SJCRH30 (cell line): ENCODE measurements at regions not wholly inside any gene's neighbourhood (a gene's known extent, or its start where the extent isn't known, plus 50 kb on each side); places are given as distances from the start of the nearest gene placed in this dataset.
A peak's percentile ranks its signal among the peaks of the same experiment; 100 is the strongest.
"Not testable (repeated sequence)": the region's sequence is repeated elsewhere in the genome, so short reads cannot be mapped to it uniquely, and the experiment has no call there.

Experiments
- DNase-seq, 2 experiments: peaks; one replicate each; pipeline ENCODE4 v3.0.0-alpha.2; 2015 to 2020
- H3K27ac ChIP-seq: fragments of 250-450 bp; sonication (Bioruptor Pico); 2 replicates; pipeline ENCODE4 v1.5.1; 2020; ENCODE audit warnings: mild to moderate bottlenecking, moderate library complexity
- H3K27me3 ChIP-seq: fragments of 250-450 bp; sonication (Bioruptor Pico); 2 replicates; pipeline ENCODE4 v1.5.1; 2020; ENCODE audit warnings: mild to moderate bottlenecking, moderate library complexity
- H3K36me3 ChIP-seq: fragments of 250-450 bp; sonication (Bioruptor Pico); 2 replicates; pipeline ENCODE4 v1.5.1; 2020; ENCODE audit warnings: mild to moderate bottlenecking, moderate library complexity
- H3K4me1 ChIP-seq: fragments of 250-450 bp; sonication (Bioruptor Pico); 2 replicates; pipeline ENCODE4 v1.5.1; 2020; ENCODE audit warnings: mild to moderate bottlenecking, moderate library complexity
- H3K4me3 ChIP-seq: fragments of 250-450 bp; sonication (Bioruptor Pico); 2 replicates; pipeline ENCODE4 v1.5.1; 2020; ENCODE audit warnings: mild to moderate bottlenecking, moderate library complexity
- H3K9me3 ChIP-seq: fragments of 250-450 bp; sonication (Bioruptor Pico); replicated peaks from 2 replicates; pipeline ENCODE4 v1.5.1; 2020; ENCODE audit warnings: mild to moderate bottlenecking, moderate library complexity

DNA sequence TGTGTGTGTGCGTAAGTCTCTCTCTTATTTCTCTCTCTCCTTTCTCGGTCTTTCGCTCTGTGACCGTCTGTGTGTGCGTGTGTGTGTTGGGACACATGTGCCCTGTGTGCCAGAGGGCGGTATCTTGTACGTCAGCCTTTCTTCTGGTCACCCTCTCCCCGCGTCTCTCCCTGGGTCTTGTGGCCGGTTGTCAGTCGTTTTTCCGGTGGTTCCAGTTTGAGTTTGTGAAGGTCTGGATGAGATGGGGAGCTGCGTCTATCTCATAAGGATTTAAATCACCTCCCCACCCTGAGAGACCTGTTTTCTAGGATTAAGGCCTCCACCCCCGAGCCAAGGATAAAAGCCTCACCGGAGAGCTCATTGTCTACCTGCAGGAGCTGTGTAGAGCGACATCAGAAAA lies 295.5 kb upstream of the ZNF337 start:
- no peak for DNase-seq
- no peaks in the 10 kb centered on the region for H3K27me3 ChIP-seq
- no peaks in the 10 kb centered on the region for H3K9me3 ChIP-seq
- H3K27ac ChIP-seq, result no peak overlapping the region
- H3K4me1 ChIP-seq, result no peaks in the 10 kb centered on the region
- H3K4me3 ChIP-seq, result no peak overlapping the region
- H3K36me3 ChIP-seq, result no peaks in the 10 kb centered on the region

DNA sequence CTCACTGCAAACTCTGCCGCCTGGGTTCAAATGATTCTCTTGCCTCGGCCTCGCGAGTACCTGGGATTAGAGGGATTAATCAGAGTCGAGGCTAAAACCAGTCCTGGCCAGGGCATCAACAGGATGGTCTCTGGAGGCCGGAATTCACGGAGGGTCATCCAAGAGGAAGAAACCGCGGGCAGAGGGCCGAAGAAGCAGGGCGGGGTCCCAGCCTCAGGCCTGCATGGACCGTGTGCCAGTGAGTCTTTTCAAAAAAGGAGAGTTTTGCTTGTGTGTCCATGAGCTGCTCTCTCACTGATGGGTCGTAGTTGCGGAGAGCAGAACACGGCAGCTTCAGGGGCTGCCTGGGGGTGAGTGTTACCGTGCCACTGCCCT lies 295.1 kb upstream of the ZNF337 start:
- Histone ChIP-seq H3K36me3 (no peaks in the 10 kb centered on the region), H3K27ac (no peak overlapping the region), H3K4me1 (no peaks in the 10 kb centered on the region), H3K4me3 (no peak overlapping the region), H3K9me3 (no peaks in the 10 kb centered on the region), H3K27me3 (no peaks in the 10 kb centered on the region)
- no peak for DNase-seq

DNA sequence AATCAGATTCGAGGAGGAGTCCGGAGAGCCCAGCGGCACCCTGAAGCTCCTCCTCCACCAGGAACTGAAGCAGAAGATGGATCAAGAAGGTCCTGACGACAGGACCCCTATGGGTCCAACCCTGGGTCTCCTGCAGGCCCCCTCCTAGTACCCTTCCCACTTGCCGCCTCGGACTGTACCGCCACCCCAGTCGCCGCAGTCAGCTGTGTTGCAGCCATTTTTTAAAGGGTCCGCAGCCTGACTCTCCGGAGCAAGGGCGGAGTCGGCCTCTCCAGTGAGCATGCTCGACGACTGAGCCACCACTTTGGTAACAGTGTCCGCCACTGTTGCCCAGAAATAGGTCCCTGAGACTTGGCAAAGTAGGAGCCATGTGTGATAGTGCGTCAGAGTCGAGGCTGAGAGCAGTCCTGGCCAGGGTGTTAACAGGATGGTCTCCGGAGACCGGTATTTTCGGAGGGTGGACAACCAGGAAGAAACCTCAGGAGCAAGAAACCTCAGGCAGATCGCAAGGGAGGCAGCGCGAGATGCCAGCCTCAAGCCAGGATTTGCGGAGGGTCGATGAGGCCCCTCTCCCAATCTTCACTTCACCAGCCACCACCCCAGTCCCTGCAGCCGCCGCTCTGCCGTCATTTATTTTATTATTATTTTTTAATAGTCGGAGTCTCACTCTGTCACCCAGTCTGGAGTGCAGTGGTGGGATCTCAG lies 294.6 kb upstream of the ZNF337 start:
- H3K27me3 ChIP-seq, result no peaks in the 10 kb centered on the region
- no peaks in the 10 kb centered on the region for H3K9me3 ChIP-seq
- no peak for DNase-seq
- H3K4me3 ChIP-seq, result no peak overlapping the region
- H3K4me1 ChIP-seq, result no peaks in the 10 kb centered on the region
- no peaks in the 10 kb centered on the region for H3K36me3 ChIP-seq
- H3K27ac ChIP-seq, result no peak overlapping the region

DNA sequence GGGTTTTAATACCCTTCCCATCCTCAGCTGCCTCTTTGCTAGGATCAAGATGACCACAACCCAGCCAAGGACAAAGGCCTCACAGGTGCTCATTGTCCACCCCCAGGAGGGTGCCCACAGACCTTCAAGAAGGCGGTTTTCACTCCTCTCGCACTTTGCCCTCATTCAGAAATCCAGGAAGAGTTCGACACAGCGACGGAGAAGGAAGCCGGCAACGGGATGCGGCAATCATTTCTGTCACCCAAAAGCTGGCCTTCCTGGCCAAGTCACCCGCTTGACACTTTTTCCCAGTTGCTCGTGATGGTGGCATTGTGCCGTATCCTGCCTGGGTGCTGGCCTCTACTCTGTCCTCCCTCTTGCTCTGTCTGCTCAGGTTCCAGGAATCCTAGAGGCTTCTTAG lies 293.0 kb upstream of the ZNF337 start:
- DNase-seq, H3K4me3 ChIP-seq, H3K27me3 ChIP-seq, H3K27ac ChIP-seq, H3K9me3 ChIP-seq, H3K36me3 ChIP-seq, H3K4me1 ChIP-seq: not testable (repeated sequence)

DNA sequence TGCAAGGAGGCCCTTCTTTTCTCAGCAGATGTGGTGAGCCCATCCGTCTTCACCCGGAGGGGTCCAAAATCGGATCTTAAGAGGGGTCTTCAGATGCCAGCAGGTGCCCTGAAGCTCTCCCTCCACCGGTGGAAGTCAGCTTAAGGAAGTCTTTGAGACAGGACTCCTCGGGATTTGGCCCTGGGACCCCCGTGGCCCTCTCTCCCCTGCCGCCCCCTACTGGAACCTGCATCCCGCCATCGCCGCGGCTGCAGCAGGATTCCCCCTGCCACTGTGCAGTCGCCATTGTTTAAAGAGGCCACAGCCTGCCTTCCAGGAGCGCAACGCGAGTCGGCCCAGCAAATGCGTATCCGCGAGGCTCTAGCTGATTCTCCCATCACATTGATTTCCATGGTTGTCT lies 292.5 kb upstream of the ZNF337 start:
- DNase-seq, result no peak
- Histone ChIP-seq H3K36me3 (no peaks in the 10 kb centered on the region), H3K27ac (no peak overlapping the region), H3K27me3 (no peaks in the 10 kb centered on the region), H3K9me3 (no peaks in the 10 kb centered on the region), H3K4me3 (no peak overlapping the region), H3K4me1 (no peaks in the 10 kb centered on the region)

DNA sequence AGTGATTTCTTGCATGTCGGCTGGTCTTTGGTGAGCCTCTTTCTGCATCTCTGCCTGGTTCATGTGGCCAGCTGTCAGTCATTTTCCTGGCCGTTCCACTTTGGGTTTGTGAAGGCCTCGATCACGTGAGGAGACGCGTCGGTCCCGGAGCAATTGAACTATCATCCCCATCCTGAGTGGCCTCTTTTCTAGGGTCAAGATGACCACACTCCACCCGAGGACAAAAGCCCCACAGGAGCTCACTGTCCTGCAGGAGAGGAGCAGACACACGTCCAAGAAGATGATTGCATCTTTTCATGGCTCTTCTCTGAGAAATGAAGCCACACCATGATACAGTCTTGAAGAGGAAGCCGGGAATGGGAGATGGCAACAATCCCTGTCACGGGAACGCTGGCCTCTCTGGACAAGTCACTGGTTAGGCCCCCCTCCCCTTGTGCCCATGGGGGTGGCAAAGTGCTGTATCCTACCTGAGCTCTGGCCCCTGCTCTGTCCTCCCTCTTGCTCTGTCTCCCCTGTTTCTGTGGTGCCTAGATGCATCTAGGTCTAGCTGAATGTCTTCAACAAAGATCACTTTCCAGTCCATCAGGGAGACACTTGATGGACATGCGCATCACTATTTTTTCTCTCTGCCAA lies 291.4 kb upstream of the ZNF337 start:
- H3K27ac ChIP-seq, H3K27me3 ChIP-seq, H3K9me3 ChIP-seq, H3K4me3 ChIP-seq, DNase-seq, H3K4me1 ChIP-seq, H3K36me3 ChIP-seq: not testable (repeated sequence)

DNA sequence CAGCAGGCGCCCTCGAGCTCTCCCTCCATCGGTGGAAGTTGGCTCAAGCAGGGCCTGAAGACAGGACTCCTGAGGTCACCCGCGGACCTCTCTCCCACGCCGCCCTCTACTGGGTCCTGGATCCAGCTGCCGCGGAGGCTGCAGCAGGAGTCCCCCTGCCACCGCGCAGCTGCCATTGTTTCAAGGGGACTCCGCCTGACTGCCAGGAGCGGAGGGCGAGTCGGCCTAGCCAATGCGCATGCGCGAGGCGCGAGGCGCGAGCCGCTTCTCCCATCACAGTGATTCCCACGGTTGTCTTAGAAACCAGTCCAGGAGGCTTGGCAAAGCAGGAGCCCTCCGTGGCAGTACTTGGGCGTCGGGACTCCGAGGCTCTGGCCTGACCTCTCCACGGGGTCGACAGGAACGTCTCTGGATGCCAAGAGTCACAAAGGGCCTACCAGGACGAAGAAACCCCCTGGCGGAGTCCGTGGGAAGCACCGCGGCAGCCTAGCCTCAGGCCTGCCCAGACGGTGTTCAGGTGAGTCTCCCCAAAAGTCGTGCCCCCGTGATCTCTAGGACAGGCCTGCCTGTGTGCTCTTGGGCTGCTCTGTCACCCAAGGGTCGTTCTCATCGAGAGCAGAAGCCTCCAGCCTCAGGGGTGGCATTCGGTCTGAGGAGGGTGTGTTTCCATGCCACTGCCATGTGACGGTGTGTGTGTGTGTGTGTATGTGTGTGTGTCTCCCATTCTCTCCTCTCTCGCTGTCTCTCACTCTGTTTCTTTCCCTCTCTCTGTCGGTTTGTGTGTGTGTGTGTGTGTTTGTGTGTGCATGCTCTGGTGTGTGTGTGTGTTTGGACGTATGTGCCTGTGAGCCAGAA lies 290.6 kb upstream of the ZNF337 start:
- DNase-seq, result no peak
- Histone ChIP-seq H3K4me3 (no peak overlapping the region), H3K27ac (no peak overlapping the region), H3K4me1 (no peaks in the 10 kb centered on the region), H3K36me3 (no peaks in the 10 kb centered on the region), H3K27me3 (no peaks in the 10 kb centered on the region), H3K9me3 (no peaks in the 10 kb centered on the region)

DNA sequence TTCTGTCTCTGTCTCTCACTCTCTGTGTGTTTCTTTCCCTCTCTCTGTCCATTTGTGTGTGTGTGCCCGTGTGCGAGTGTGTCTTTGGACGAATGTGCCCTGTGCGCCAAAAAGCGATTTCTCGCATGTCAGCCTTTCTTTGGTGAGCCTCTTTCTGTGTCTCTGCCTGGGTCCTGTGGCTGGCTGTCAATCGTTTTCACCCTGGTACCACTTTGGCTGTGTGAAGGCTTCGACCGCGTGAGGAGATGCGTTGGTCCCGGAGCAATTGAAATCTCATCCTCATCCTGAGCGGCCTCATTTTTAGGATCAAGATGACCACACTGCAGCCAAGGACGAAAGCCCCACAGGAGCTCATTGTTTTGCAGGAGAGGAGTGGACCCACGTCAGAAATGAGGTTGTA lies 288.9 kb upstream of the ZNF337 start:
- Histone ChIP-seq H3K9me3 (no peaks in the 10 kb centered on the region), H3K27ac (no peak overlapping the region), H3K36me3 (no peaks in the 10 kb centered on the region), H3K4me3 (no peak overlapping the region), H3K4me1 (no peaks in the 10 kb centered on the region), H3K27me3 (no peaks in the 10 kb centered on the region)
- no peak for DNase-seq

DNA sequence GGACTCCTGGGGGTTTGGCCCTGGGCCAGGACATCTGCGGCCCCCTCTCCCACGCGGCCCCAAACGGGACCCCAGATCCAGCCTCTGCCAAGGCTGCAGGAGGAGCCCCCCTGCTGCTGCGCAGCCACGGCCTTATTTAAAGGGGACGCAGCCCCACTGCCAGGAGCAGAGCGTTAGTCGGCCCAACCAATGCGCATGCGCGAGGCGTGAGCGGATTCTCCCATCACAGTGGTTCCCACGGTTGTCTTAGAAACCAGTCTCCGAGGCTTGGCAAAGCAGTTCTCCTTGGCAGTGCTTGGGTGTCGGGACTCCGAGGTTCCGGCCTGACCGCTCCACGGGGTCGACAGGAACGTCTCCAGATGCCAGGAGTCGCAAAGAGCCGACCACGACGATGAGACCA lies 288.3 kb upstream of the ZNF337 start:
- Histone ChIP-seq H3K4me3 (peak overlapping the region; percentile 48), H3K4me1 (no peaks in the 10 kb centered on the region), H3K36me3 (no peaks in the 10 kb centered on the region), H3K27me3 (no peaks in the 10 kb centered on the region), H3K27ac (no peak overlapping the region), H3K9me3 (no peaks in the 10 kb centered on the region)
- peak; percentile 53 to 70 for DNase-seq

DNA sequence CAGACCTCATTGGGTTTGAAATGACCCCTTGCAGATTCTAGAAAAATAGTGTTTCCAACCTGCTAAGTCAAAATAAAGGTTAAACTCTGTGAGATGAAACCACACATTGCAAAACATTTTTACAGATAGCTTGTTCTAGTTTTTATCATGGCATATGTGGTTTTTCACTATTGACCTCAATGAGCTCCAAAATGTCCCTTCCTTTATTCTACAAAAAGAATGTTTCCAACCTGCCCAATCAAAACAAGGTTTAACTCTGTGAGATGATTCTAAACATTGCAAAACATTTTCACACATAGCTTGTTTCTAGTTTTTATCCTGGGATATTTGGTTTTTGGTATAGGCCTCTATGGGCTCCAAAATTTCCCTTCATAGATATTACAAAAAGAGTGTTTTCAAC lies 286.0 kb upstream of the ZNF337 start:
- not testable (repeated sequence) for H3K27ac ChIP-seq, H3K4me3 ChIP-seq, DNase-seq, H3K27me3 ChIP-seq, H3K36me3 ChIP-seq, H3K4me1 ChIP-seq, H3K9me3 ChIP-seq

DNA sequence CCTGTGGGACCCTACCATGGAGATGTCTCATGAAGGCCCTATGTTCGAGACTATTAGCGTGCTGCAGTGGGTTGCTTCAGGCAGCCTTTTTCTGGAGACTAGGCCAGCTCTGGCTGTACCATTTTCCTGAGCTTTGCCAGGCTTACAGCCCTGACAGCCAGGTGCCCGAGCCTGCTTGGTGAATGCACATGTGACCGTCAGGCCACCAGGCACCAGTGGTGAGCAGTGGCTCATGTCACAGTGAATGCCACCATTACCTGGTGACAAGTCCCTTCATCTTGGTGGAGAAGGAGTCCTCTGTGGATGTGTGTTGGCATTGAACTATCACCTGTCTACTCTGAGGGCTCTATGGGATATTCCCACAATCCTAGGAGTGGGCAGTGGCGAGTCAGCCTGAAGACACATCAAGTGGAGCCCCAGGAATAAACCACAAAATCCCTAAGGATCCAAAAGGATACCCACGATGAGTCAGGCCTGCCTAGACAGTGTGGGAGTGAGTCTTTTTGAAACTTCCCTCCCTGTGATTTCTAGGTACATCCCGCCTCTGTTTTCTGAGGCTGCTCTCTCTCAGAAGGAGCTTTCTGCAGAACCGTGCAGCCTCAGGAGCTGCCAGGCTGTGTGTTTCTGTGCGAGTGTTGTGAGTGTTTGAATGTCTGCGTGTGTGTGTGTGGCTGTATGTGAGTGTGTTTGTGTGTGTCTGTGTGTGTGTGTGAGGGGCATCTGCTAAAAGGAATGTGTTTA lies 282.0 kb upstream of the ZNF337 start:
- not testable (repeated sequence) for DNase-seq, H3K27me3 ChIP-seq, H3K36me3 ChIP-seq, H3K27ac ChIP-seq, H3K4me3 ChIP-seq, H3K9me3 ChIP-seq, H3K4me1 ChIP-seq

DNA sequence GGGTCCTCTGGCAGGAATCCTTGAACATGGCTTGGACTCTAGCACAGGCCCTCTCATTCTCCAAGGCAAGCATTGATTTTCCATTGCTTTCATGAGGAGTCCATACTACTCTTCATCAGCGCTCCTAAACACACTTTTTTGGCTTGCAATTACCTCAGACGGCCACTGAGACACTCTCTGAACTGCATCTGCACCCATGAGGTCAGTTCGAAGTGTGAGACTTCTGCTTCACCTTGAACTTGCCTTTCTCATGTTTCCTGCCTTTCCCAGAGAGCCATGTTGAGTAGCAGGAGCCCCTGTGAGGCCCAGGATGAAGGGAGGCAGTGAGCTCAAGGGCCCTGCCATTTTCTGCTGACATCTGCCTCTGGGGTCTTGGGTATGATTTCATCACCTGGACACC lies 279.2 kb upstream of the ZNF337 start:
- not testable (repeated sequence) for H3K4me3 ChIP-seq, H3K9me3 ChIP-seq, H3K27ac ChIP-seq, H3K4me1 ChIP-seq, H3K36me3 ChIP-seq, H3K27me3 ChIP-seq, DNase-seq

DNA sequence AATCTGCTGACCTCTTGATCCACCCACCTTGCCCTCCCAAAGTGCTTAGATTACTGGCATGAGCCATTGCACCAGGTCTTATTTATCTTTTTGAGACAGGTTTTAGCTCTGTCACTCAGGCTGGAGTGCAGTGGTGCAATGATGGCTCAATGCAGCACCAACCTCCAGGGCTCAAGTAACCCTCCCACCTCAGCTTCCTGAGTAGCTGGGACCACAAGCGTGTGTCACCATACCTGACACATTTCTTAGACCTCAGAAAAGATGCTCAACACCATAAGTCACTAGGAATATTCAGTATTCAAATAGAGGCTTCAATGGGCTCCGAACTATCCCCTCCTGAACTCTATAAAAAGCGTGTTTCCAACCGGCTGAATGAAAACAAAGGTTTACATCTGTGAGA lies 268.6 kb upstream of the ZNF337 start:
- H3K4me1 ChIP-seq, result not testable (repeated sequence)

DNA sequence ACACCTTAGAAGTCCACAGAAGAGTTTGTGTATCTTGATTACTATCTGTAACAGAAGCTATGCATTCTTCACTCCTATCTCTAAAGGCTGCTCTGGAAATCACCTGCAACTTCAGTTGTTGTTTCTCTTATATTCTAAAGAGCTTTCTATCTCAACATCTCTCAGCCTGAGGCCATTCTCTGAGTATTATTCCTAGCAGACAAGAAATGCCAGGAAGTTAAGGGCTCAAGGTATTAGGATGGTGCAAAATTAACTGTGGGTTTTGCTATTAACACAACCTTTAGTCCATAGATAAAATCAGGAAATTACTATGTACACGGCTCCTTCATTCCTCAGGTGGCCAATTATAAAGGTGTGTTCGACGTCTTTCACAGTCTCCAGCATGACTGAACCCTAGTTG lies 257.2 kb upstream of the ZNF337 start:
- H3K27ac ChIP-seq, DNase-seq, H3K4me3 ChIP-seq, H3K4me1 ChIP-seq, H3K9me3 ChIP-seq, H3K36me3 ChIP-seq, H3K27me3 ChIP-seq: not testable (repeated sequence)

More for the DNA sequence above, 268.6 kb upstream of the ZNF337 start:
- not testable (repeated sequence) for H3K9me3 ChIP-seq, H3K27me3 ChIP-seq, H3K27ac ChIP-seq, H3K4me3 ChIP-seq, DNase-seq, H3K36me3 ChIP-seq

DNA sequence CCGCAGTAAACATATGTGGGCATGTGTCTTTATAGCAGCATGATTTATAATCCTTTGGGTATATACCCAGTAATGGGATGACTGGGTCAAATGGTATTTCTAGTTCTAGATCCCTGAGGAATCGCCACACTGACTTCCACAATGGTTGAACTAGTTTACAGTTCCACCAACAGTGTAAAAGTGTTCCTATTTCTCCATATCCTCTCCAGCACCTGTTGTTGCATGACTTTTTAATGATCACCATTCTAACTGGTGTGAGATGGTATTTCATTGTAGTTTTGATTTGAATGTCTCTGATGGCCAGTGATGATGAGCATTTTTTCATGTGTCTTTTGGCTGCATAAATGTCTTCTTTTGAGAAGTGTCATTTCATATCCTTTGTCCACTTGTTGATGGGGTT lies 238.6 kb upstream of the ZNF337 start:
- H3K9me3 ChIP-seq, H3K4me3 ChIP-seq, H3K27me3 ChIP-seq, H3K36me3 ChIP-seq, H3K4me1 ChIP-seq, DNase-seq, H3K27ac ChIP-seq: not testable (repeated sequence)
